GM12891 (cell line): ENCODE measurements at regions not wholly inside any gene's neighbourhood (a gene's known extent, or its start where the extent isn't known, plus 50 kb on each side); places are given as distances from the start of the nearest gene placed in this dataset.

Experiments
- PAX5 ChIP-seq: IDR thresholded peaks from 2 replicates; pipeline ENCODE4 v1.6.1; 2011; ENCODE audit warnings: low read length, moderate library complexity, mild to moderate bottlenecking; ENCODE audit not compliant: insufficient read depth, severe bottlenecking
- POLR2A ChIP-seq: IDR thresholded peaks from 2 replicates; pipeline ENCODE4 v1.6.1; 2011; ENCODE audit warnings: low read depth, low read length, control low read depth

GRCh38 chr2:241965931-241966412 lies 96.4 kb downstream of the RTP5 start:
- TF ChIP-seq POLR2A (no peak), PAX5 (no peak)
